ENCODE measurements at regions not wholly inside any gene's neighbourhood (a gene's known extent, or its start where the extent isn't known, plus 50 kb on each side); places are given as distances from the start of the nearest gene placed in this dataset.

- Mint-ChIP-seq H3K9me3 (ENCODE audit: low read depth) (no peaks in the 10 kb centered on the region), H3K36me3 (ENCODE audit: low read depth) (no peaks in the 10 kb centered on the region), H3K4me3 (ENCODE audit: unreplicated experiment) (no peak overlapping the region), H3K4me1 (ENCODE audit: low read depth) (peaks cover 11% of the 10 kb centered on the region), H3K27ac (ENCODE audit: unreplicated experiment) (no peak overlapping the region), H3K27me3 (ENCODE audit: low read depth) (no peaks in the 10 kb centered on the region)
- TF ChIP-seq, protein P1, sequence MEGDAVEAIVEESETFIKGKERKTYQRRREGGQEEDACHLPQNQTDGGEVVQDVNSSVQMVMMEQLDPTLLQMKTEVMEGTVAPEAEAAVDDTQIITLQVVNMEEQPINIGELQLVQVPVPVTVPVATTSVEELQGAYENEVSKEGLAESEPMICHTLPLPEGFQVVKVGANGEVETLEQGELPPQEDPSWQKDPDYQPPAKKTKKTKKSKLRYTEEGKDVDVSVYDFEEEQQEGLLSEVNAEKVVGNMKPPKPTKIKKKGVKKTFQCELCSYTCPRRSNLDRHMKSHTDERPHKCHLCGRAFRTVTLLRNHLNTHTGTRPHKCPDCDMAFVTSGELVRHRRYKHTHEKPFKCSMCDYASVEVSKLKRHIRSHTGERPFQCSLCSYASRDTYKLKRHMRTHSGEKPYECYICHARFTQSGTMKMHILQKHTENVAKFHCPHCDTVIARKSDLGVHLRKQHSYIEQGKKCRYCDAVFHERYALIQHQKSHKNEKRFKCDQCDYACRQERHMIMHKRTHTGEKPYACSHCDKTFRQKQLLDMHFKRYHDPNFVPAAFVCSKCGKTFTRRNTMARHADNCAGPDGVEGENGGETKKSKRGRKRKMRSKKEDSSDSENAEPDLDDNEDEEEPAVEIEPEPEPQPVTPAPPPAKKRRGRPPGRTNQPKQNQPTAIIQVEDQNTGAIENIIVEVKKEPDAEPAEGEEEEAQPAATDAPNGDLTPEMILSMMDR (IDR thresholded peaks at IDR 0.05) = no peak
- DNase-seq (ENCODE audit: low spot score) = no peak
Measured at GRCh38 chr3:95352471-95352870, 1289.6 kb downstream of the NSUN3 start.

- Mint-ChIP-seq H3K4me3 (ENCODE audit: unreplicated experiment) (no peak overlapping the region), H3K9me3 (ENCODE audit: low read depth) (no peaks in the 10 kb centered on the region), H3K27me3 (ENCODE audit: low read depth) (no peaks in the 10 kb centered on the region), H3K4me1 (ENCODE audit: low read depth) (peaks cover 16% of the 10 kb centered on the region), H3K27ac (ENCODE audit: unreplicated experiment) (no peak overlapping the region), H3K36me3 (ENCODE audit: low read depth) (no peaks in the 10 kb centered on the region)
- TF ChIP-seq, protein P1 (IDR thresholded peaks at IDR 0.05) = no peak
- no peak for DNase-seq (ENCODE audit: low spot score)
Measured at GRCh38 chr3:95354489-95354888, 1291.6 kb downstream of the NSUN3 start.

DNA sequence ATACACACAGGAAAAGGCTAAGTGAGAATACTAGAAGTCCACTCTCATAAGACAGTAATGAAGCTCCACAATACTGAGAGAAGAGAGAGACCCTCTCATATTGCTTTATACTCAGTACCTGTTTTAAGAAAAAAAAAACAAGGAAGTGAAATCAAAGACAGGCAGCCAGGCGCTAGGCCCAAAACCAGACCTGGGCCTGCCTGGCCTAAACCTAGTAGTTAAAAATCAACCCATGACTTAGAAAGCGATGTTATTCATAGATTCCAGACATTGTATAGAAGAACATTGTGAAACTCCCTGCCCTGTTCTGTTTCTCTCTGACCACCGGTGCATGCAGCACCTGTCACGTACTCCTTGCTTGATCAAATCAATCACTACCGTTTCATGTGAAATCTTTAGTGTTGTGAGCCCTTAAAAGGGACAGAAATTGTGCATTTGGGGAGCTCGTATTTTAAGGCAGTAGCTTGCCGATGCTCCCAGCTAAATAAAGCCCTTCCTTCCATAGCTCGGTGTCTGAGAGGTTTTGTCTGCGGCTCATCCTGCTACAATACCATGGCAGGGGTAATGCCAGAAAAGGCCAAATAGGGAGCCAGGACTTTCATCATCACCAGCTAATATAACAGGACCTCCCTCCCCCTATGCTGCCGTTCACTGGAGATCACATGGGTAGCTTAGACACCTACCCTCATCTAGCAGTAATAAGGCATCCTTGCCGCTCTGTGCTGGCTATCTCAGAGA lies 1294.1 kb downstream of the NSUN3 start:
- no peaks in the 10 kb centered on the region for H3K9me3 Mint-ChIP-seq (ENCODE audit: low read depth)
- H3K4me1 Mint-ChIP-seq (ENCODE audit: low read depth) = peaks cover 9% of the 10 kb centered on the region
- TF ChIP-seq, protein P1 (IDR thresholded peaks at IDR 0.05) = no peak
- no peaks in the 10 kb centered on the region for H3K36me3 Mint-ChIP-seq (ENCODE audit: low read depth)
- no peaks in the 10 kb centered on the region for H3K27me3 Mint-ChIP-seq (ENCODE audit: low read depth)
- DNase-seq (ENCODE audit: low spot score) = no peak
- no peak overlapping the region for H3K4me3 Mint-ChIP-seq (ENCODE audit: unreplicated experiment)
- no peak overlapping the region for H3K27ac Mint-ChIP-seq (ENCODE audit: unreplicated experiment)

DNA sequence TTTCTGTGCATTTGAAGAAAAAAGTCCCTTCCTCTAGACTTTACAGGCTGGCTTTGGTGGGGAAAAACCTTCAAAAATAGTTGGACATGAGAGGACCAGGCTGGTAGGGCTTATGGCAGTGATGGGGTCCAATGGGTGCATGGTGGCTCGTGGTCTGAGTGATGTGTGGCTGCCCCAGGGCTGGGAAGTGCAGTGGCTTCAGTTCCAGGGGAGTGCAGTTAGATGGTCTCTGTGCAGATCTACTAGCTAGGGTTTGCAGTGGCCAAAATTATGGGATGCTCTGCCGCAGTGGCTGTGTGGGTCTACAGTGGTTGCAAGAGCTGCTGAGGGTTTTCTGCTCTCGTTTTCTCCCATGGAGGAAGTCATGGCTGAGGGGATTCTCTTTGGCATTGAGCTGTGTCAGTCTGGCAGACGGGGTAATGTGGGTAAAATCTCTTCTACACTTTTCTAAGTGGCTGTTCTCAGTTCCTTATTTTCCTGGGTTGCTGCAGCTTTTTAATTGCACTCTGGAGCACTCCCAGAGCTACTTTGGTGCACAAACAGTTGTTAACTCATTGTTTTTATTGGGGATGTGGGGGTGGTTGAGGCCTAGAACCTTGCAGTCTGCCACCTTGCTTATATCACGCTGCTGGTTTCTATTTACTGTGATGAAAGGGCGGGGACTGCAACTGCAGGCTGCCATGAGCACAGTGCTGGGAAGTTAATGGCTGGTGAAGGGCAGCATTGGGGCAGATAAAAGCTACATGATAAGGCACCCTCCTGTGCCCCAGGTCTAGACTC lies 1324.6 kb downstream of the NSUN3 start:
- no peaks in the 10 kb centered on the region for H3K27me3 Mint-ChIP-seq (ENCODE audit: low read depth)
- H3K9me3 Mint-ChIP-seq (ENCODE audit: low read depth) = peaks cover 5% of the 10 kb centered on the region
- DNase-seq (ENCODE audit: low spot score) = no peak
- no peaks in the 10 kb centered on the region for H3K36me3 Mint-ChIP-seq (ENCODE audit: low read depth)
- H3K27ac Mint-ChIP-seq (ENCODE audit: unreplicated experiment) = no peak overlapping the region
- no peak overlapping the region for H3K4me3 Mint-ChIP-seq (ENCODE audit: unreplicated experiment)
- TF ChIP-seq, protein P1 (IDR thresholded peaks at IDR 0.05) = no peak
- no peaks in the 10 kb centered on the region for H3K4me1 Mint-ChIP-seq (ENCODE audit: low read depth)

DNA sequence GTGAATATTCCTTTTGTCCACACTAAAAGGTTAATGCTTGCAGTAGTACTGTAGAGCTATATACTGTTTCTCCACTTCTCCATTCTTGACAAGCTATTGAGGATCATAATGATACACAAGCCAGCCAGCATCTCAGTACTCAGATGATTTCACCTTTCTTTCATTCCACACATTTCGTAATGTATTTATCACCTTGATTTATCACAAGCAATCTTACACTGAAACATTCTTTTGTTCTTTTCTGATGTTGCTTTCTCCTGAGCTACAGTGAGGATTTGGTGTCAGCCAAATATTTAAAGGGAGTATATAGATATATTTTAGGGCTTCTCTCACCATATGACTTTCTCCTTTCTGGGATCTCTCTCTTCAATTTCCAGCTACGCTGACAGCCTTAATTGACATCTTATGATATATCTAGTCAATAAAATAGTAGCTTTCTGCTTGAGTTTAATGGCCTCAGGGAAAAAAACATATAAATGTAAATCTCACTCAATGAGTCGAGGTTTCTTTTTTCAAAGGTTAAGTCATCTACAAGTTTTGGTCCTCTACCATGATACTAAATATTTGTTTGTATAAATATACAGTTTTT lies 1327.0 kb downstream of the NSUN3 start:
- Mint-ChIP-seq H3K4me1 (ENCODE audit: low read depth) (no peaks in the 10 kb centered on the region), H3K9me3 (ENCODE audit: low read depth) (no peaks in the 10 kb centered on the region), H3K4me3 (ENCODE audit: unreplicated experiment) (no peak overlapping the region), H3K27ac (ENCODE audit: unreplicated experiment) (no peak overlapping the region), H3K27me3 (ENCODE audit: low read depth) (no peaks in the 10 kb centered on the region), H3K36me3 (ENCODE audit: low read depth) (no peaks in the 10 kb centered on the region)
- TF ChIP-seq, protein P1 (IDR thresholded peaks at IDR 0.05) = no peak
- DNase-seq (ENCODE audit: low spot score) = no peak

Data from chondrocyte (in vitro differentiated cells).